NOMO-1 treated with dmso at 0.1 percent for 144 hours (cell line): ENCODE measurements at regions not wholly inside any gene's neighbourhood (a gene's known extent, or its start where the extent isn't known, plus 50 kb on each side); places are given as distances from the start of the nearest gene placed in this dataset.
A peak's percentile ranks its signal among the peaks of the same experiment; 100 is the strongest.
"Not testable (repeated sequence)": the region's sequence is repeated elsewhere in the genome, so short reads cannot be mapped to it uniquely, and the experiment has no call there.

Source experiments
- DNase-seq: peaks from one replicate; lab custom pipeline; 2025; ENCODE audit not compliant: unreplicated experiment; lab: John Stamatoyannopoulos, UW

GRCh38 chr3:59367150-59367549 lies 317.3 kb upstream of the CFAP20DC start:
- DNase-seq, result no peak

DNA sequence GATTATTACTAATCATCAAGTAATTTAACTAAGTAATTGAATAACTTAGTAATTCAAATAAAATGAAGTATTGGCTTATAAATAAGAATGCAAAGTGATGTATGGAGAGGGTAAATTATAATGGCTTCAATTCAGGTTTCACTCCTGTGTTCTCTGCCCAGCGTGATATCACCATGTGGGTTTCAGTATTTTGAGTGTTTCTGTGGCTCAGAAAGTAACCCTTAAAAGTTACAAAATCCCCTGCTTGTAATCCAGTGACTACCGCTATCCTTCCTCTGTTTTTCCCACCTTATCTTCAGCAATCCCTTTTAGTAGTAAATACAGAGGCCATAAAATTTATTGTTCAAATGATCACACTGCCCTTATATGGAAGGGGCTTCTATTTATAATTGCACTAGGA lies 316.4 kb upstream of the CFAP20DC start:
- DNase-seq, result no peak

DNA sequence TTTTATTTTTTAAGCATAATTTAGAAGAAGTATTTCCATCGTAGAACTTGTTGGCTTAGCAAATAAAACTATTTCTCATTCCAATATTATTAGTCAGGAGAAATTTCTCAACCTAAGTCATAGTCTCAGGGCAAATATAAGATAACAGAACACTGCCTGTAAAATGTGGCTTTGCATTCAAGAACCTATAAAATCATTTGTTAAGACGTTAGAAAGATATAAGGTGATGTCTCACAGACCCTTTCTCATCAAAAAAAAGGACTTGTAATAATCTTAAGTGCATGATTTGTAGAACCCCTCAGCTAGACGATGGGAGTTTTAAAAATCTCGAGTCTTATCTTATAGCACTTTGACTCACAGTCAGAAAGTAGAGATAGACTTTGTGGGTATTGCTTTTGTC lies 314.7 kb upstream of the CFAP20DC start:
- DNase-seq, result no peak

- DNase-seq, result not testable (repeated sequence)
Observed at GRCh38 chr3:59360312-59360711, 310.5 kb upstream of the CFAP20DC start.

- DNase-seq, result no peak
Observed at GRCh38 chr3:59341459-59341858, 291.6 kb upstream of the CFAP20DC start.

DNA sequence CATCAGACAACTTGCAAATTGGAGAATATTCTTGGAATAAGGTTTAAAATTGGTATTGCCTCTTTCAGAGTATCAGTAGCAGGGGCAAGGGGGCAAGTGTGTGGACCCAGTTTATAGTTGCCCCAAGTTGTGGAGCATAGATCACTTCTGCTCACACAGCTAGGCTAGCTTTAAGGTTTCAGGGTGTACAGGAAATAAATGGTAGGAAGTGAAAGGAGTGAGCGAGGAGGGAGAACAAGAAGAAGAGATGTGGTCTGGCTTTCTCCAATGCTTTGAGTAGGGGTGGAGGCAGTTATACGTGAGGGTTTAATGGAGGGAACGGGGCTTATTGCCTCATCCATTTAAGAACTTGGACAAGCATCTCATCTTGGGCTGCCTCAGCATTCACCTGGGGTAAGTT lies 290.0 kb upstream of the CFAP20DC start:
- DNase-seq, result no peak

DNA sequence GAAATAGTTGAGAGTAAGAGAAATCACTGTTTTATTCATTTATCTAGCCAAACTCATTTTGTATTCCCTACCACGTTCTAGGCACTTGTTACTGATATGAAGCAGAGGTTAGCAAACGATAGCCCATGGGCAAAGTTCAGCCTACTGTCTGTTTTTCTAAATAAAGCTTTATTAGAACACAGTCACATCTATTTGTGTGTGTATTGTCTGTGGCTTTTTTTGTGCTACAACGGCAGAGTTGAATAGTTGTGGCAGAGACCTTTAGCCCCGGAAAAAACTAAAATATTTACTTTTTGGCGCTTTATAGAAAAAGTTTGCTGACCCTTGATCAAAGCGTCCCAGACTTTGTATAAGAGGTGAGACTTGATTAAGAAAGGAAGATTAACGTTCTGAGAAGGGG lies 289.1 kb upstream of the CFAP20DC start:
- no peak for DNase-seq

- DNase-seq, result no peak
Observed at GRCh38 chr3:59335338-59335737, 285.5 kb upstream of the CFAP20DC start.

DNA sequence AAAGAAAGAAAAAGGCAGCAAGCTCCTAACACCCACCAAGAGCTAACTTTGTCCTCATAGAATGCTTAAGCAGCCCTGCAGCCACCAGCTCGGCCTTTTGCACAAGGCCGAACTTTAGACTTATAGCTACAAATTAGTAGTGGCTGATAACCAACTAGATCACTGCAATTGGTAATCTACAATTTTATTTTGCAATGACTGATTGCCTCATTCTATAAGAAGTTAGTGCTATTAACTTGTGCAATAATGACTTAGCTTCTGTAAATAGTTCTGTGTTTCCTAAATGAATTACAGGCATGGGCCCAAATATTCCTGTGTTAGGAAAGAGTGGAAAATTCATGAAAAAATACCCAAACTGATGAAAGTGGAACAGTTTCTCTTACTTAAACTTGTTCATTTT lies 284.8 kb upstream of the CFAP20DC start:
- DNase-seq, result peak; percentile 50

DNA sequence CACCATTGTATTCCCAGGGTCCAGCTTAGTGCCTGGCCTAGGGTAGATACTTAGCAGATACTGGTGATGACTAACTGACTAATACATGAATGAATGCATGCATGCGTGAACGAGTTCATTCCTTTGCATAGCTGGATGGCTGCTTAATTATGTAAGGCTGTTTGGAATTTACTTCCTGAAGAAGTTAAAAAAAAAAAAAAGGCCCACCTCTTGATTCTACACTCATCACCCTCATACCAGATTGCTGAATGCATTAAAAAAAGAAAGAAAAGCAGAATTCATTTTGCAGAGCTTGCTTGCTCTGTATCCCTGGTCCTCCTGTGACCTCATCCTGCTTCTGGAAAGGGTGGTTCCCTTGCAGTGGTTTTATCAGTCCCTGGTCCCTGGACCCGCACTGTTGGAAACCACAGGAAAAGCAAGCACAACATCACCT lies 277.6 kb upstream of the CFAP20DC start:
- DNase-seq, result no peak

DNA sequence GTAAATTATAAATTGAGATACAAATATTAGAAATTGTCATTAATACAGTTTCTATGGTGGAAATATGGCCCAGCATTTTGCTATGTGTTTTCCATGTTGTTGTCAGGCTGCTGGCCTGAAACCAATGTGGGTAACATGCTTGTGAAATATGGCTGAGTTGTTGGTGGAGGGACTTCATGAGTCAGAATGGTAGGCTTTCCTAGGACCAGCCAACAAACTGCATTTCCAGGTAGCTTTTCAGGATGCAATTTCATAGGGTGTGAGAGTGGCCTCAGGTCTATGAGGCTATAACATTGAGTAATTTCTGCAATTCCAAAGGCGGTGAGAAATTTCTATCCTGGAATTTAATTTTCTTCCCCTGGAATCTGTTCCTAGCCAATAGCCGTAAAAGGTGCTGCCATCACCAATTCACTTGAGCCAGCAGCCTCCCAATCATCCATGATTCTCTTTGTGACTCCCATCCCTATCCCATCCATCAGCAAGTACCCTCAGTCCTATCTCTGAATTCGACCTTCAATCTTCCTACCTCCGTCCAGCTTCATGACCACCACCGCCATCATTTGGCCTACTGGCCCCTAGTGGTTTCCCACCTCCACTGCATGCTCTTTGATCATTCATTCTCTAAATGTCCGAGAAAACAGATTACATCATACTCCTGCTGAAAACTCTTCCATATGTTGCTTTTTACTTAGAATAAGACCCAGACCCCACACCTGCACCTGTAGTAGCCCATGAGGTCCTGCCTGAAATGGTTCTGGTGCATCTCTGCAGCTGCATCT lies 276.6 kb upstream of the CFAP20DC start:
- no peak for DNase-seq

DNA sequence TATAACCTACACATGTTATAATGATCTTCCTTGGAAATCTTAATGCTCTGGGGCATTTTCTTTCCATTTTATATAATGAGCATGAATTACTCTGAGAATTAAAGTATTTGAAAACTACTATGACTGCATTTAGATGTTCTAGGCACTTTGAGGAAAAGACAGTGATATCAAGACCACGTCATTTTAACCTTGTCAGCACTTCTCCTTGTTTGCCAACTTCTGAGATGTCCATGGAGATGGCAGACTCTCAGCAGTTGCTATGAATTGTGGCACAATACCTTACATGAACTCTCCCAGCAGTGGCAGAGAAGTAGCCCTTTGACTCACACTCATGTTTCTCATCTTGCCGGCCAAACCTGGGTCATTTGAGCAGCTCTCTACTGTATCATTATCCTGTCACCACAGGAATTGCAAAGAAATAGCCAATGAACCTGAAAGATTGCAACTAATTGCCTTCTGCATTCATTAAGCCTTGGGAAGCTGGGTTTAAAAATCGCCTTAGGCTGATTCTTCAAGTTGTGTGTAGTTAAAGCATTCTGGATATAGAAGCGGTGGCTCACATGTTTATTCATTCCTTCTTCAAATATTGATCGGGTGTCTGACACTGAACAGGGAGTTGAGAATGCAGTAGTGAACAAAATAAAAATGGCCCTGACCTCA lies 272.2 kb upstream of the CFAP20DC start:
- no peak for DNase-seq

DNA sequence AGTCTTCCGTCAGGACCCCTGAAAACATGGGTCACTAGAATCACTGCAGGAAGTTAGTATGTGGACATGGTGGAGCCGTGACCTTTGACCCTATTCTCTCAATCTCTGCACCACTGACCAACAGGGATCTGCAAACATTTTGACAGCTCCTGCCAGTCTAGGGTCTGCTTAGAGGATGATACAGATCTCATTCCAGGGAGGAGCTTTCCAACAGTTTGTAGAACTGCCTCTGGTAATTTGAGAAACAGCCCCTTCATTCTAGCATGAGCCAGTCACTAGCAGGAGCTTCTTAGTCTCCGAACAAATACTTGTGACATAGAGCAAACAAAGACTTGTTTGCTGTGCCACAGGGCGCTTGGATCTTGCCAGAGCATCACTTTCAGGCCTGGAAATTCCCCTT lies 270.3 kb upstream of the CFAP20DC start:
- DNase-seq, result no peak

GRCh38 chr3:59319442-59319841 lies 269.6 kb upstream of the CFAP20DC start:
- no peak for DNase-seq

DNA sequence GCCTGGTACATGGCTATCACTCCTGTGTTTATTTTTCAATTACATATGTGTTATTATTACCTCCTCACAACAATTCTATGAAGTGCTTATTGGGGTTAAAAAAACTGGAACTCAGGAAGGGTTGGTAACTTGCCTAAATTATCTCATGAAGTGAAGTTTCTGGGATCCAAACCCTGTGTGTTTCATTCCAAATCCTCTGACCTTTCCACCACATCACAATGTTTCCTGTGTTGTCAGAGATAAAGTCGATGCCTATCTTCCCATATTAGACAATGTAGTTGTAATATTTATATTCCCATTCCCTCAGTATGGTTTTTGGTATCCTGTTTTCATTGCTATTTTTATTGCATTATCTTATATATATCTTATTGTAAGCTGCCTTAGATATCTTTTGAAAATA lies 269.1 kb upstream of the CFAP20DC start:
- DNase-seq, result no peak

DNA sequence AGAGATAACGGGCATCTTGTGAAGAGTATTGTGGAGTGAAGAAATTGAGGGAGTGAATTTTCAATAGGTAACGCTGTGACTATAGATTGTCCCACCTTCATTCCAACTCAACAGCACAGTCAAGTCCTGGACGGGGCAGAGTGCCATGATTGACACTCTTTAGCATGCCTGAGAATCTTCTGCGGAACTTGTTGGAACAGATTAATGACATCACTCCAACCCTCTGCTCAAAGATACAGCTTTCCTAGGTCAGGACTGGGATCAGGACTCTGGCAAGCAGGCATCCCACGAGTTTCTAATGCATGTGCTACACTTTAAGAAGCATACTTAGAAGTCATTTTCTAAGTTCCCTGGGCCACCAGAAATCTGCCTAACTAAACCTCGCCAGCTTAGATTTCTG lies 267.6 kb upstream of the CFAP20DC start:
- DNase-seq, result no peak

- no peak for DNase-seq
Observed at GRCh38 chr3:59316688-59317275, 267.0 kb upstream of the CFAP20DC start.

DNA sequence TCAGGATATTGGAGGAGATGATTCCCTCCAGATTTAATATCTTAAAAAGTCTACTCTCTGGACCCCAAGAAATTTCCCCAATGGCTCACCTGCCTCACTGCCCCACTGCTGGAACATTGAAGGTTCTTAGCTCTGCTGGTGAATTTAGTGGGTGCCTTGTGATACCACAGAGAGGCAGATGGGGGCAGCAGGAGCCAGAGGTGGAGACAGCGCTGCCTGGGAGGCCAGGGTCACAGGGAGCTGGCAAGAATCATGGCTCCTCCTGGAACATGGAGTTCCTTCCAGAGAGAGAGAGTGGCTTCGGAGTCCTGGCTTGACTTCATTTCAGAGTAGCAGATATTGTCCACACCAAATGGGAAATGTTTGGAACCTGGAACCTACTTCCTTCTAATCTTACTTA lies 263.5 kb upstream of the CFAP20DC start:
- DNase-seq, result no peak

GRCh38 chr3:59311231-59311630 lies 261.4 kb upstream of the CFAP20DC start:
- DNase-seq, result no peak

GRCh38 chr3:59310736-59311135 lies 260.9 kb upstream of the CFAP20DC start:
- no peak for DNase-seq

DNA sequence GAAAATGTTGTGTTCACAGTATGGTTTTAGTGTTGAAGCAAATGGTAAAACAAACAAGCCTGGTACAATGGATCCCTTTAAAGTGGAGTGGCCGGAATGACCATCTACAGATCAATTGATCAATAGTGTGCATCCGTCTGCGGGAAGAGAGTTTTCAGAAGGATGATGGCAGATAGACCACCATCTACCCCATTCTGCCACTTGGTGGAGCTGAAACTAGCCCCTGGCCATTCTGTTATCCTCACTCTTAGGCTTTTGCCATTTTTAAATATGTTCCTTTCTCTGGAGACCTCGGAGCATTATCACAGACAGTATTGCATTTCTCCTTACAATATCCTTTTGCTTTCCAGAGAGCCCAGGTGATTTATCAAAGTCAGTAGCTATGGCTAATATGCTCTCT lies 258.9 kb upstream of the CFAP20DC start:
- no peak for DNase-seq

- DNase-seq, result no peak
Observed at GRCh38 chr3:59308001-59308400, 258.2 kb upstream of the CFAP20DC start.
